AG10803 (cell line): ENCODE measurements at regions not wholly inside any gene's neighbourhood (a gene's known extent, or its start where the extent isn't known, plus 50 kb on each side); places are given as distances from the start of the nearest gene placed in this dataset.
"Not testable (repeated sequence)": the region's sequence is repeated elsewhere in the genome, so short reads cannot be mapped to it uniquely, and the experiment has no call there.

Experiments
- DNase-seq: peaks from one replicate; pipeline ENCODE4 v3.0.0; 2010; ENCODE audit warnings: low read depth
- H3K4me3 ChIP-seq: 2 replicates; pipeline ENCODE4 v1.5.1; 2011; ENCODE audit warnings: mild to moderate bottlenecking, low read length, control low read depth
- CTCF ChIP-seq: conservative IDR thresholded peaks from 2 replicates; pipeline ENCODE4 v1.5.1; 2011; ENCODE audit warnings: mild to moderate bottlenecking, low read length, control low read depth, inconsistent platforms

DNA sequence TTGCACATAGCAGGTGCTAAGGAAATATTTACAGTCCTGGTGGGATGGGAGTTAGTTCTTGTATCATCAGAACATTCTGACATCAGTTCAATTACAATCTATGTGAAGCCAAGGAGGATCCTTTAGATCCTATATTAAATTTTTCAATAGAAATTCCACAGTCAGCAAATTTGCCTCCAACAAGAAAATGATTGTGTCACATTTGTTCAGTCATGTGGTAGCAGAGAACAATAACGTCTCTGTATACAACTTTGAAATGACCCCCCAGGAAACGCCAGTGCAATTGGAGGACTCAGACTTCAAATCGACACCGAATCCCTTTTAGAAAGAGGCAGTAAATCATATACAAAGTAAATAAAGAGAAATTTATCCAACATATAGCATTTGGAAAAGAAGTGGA, 392.1 kb downstream of the DTWD2 start:
- no peak for TF ChIP-seq CTCF

GRCh38 chr5:118593003-118593328, 395.4 kb downstream of the DTWD2 start:
- no peak; the same call in 1 of the 2 replicates for TF ChIP-seq CTCF
- no peak overlapping the region for H3K4me3 ChIP-seq
- DNase-seq, result no peak

More for the DNA sequence above, 392.1 kb downstream of the DTWD2 start:
- no peak for DNase-seq
- no peak overlapping the region for H3K4me3 ChIP-seq

GRCh38 chr5:118592229-118593002, 395.9 kb downstream of the DTWD2 start:
- H3K4me3 ChIP-seq, result no peak overlapping the region
- no peak for TF ChIP-seq CTCF
- DNase-seq, result no peak

- H3K4me3 ChIP-seq, result no peak overlapping the region
- no peak for DNase-seq
- TF ChIP-seq CTCF, result no peak
Observed at GRCh38 chr5:118590806-118591205, 397.5 kb downstream of the DTWD2 start.

DNA sequence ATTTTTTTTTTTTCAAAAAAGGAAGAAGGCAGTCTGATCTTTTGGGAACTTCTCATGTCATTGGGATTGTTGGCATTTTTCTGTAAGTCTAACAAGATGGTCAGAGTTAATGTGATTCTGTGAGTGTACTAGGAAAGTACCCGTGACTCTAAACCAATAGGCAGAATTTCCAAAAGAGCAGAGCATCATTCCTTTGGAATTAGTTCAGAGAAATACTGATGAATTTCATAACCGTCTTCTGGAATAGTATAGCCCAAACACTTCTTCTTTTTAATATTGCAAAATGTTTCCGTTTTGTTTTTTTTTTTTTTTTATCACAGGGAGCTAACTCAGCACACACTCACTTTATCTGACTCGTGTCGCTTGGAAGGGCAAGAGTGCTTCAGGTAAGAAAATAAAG, 407.4 kb downstream of the DTWD2 start:
- H3K4me3 ChIP-seq, result no peak overlapping the region
- DNase-seq, result peak; percentile 89
- no peak for TF ChIP-seq CTCF

DNA sequence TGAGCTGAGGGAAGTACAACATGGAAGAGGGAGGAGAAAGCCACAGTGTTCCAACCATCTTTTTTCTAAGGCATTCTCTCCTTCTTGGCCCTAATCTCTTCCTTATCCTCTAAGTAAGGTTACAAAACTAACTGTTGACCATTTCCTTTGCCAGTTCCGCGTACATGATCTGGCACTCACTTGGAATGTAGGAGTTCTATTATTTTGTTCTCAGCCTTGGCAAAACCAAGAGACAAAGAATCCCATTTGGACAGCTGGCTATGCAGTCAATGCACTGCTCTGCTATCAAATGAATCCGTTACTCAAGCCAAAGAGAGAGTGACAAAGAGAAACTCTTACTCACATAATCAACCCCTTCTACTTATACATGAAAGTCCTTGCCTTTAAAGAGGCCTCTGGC, 410.3 kb downstream of the DTWD2 start:
- DNase-seq, result peak; percentile 72
- no peak for TF ChIP-seq CTCF
- no peak overlapping the region for H3K4me3 ChIP-seq

DNA sequence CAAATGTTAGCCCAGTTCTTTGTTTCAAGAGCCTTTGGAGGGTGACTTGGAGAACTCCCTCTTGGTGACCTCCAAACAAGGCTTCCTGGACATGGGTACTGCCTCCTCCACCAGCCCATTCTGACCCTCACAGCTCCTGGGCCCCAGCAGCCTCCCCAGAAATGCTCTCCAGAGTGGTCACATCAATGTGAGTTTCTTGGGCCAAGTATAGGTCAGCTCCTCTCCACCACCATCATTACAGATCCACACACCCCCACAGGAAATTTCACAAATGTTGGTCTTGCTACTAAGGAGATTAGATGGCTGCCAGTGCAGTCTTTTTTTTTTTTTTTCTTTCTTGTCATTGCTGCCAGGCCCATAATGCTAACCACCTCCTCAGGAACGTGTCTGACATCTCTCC, 410.7 kb downstream of the DTWD2 start:
- TF ChIP-seq CTCF, result no peak

GRCh38 chr5:118570276-118570675, 418.1 kb downstream of the DTWD2 start:
- DNase-seq, H3K4me3 ChIP-seq: not testable (repeated sequence)

More for the DNA sequence above, 410.7 kb downstream of the DTWD2 start:
- H3K4me3 ChIP-seq, result no peak overlapping the region
- peak; percentile 18 for DNase-seq

DNA sequence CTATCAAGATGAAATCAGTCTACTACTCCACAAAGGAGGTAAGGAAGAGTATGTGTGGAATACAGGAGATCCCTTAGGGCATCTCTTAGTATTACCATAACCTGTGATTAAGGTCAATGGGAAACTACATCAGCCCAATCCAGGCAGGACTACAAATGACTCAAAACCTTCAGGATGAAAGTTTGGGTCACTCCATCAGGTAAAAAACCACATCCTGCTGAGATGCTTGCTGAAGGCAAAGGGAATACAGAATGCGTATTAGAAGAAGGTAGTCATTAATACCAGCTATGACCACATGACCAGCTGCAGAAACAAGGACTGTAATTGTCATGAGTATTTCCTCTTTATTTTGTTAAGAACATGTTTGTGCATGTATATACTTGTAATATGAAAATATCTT, 418.8 kb downstream of the DTWD2 start:
- not testable (repeated sequence) for H3K4me3 ChIP-seq, DNase-seq
